NCI-H1092 treated with DMSO at 0.1 percent for 48 hours (cell line): ENCODE measurements at regions not wholly inside any gene's neighbourhood (a gene's known extent, or its start where the extent isn't known, plus 50 kb on each side); places are given as distances from the start of the nearest gene placed in this dataset.

ENCODE experiments used
- DNase-seq: peaks from one replicate; lab custom pipeline; 2025; lab: John Stamatoyannopoulos, UW

GRCh38 chr1:233516732-233517131 is 97.2 kb upstream of the KCNK1 start:
- DNase-seq: no peak

- DNase-seq: peak; percentile 55
Measured at GRCh38 chr1:233518344-233518743, 95.6 kb upstream of the KCNK1 start.

- no peak for DNase-seq
Measured at GRCh38 chr1:233520261-233521191, 93.4 kb upstream of the KCNK1 start.

GRCh38 chr1:233523047-233523446 is 90.9 kb upstream of the KCNK1 start:
- DNase-seq: no peak

- DNase-seq: no peak
Measured at GRCh38 chr1:233527818-233528217, 86.1 kb upstream of the KCNK1 start.

- no peak for DNase-seq
Measured at GRCh38 chr1:233530665-233531386, 83.1 kb upstream of the KCNK1 start.

GRCh38 chr1:233540816-233541215 is 73.1 kb upstream of the KCNK1 start:
- DNase-seq: no peak

GRCh38 chr1:233543338-233544255 is 70.3 kb upstream of the KCNK1 start:
- no peak for DNase-seq

- no peak for DNase-seq
Measured at GRCh38 chr1:233544304-233544703, 69.6 kb upstream of the KCNK1 start.

- DNase-seq: no peak
Measured at GRCh38 chr1:233547726-233548125, 66.2 kb upstream of the KCNK1 start.

- no peak for DNase-seq
Measured at GRCh38 chr1:233549404-233549803, 64.5 kb upstream of the KCNK1 start.

GRCh38 chr1:233549917-233550316 is 64.0 kb upstream of the KCNK1 start:
- no peak for DNase-seq

- DNase-seq: no peak
Measured at GRCh38 chr1:233554037-233554436, 59.9 kb upstream of the KCNK1 start.

GRCh38 chr1:233561708-233562426 is 52.0 kb upstream of the KCNK1 start:
- DNase-seq: no peak
